Panc1 (cell line): ENCODE measurements at regions not wholly inside any gene's neighbourhood (a gene's known extent, or its start where the extent isn't known, plus 50 kb on each side); places are given as distances from the start of the nearest gene placed in this dataset.

ENCODE experiments used
- ATAC-seq: fragments of 200-7000 bp; cut with Tn5 transposase; 2 replicates; pipeline ENCODE4 v1.9.1; 2020; ENCODE audit warnings: mild to moderate bottlenecking, moderate library complexity
- BruUV-seq: library from RNA; stranded (reverse); fragments of 400-500 nt; replicated peaks from 2 replicates; lab custom pipeline; 2021; lab: Mats Ljungman, UMichigan
- CTCF ChIA-PET: fragments of 300-600 bp; sonication (Branson Sonifier 250); formaldehyde crosslinking; loops from one replicate; lab custom pipeline; 2022; ENCODE audit warnings: antibody characterized with exemption; lab: Charles Lee
- POLR2A ChIA-PET: fragments of 300-600 bp; sonication (Branson Sonifier 250); formaldehyde crosslinking; loops from one replicate; lab custom pipeline; 2022; ENCODE audit warnings: antibody characterized with exemption; lab: Charles Lee
- DNase-seq: peaks from one replicate; pipeline ENCODE4 v3.0.0-alpha.2; 2010; ENCODE audit warnings: low read depth, low spot score
- H3K27ac ChIP-seq: 2 replicates; pipeline ENCODE4 v1.5.1; 2011; ENCODE audit warnings: mild to moderate bottlenecking, low read length, inconsistent platforms
- H3K27me3 ChIP-seq: fragments of 200-500 bp; sonication (Bioruptor generic); 2 replicates; pipeline ENCODE4 v1.6.0; 2014; ENCODE audit warnings: low read length, inconsistent platforms; ENCODE audit not compliant: control insufficient read depth, insufficient read depth
- H3K36me3 ChIP-seq: fragments of 200-500 bp; sonication (Bioruptor generic); 2 replicates; pipeline ENCODE4 v1.5.1; 2014; ENCODE audit warnings: inconsistent platforms, mild to moderate bottlenecking, low read length, moderate library complexity; ENCODE audit not compliant: control insufficient read depth, insufficient read depth
- H3K4me1 ChIP-seq: 2 replicates; pipeline ENCODE4 v1.5.1; 2011; ENCODE audit warnings: inconsistent platforms, mild to moderate bottlenecking, low read length, moderate library complexity; ENCODE audit not compliant: control insufficient read depth, insufficient read depth
- H3K4me3 ChIP-seq, 2 experiments: 2 replicates each; pipeline ENCODE4 v1.5.1; 2011 to 2012; ENCODE audit warnings: low read depth in 2 of 2, low read length in 2 of 2, mild to moderate bottlenecking in 2 of 2, inconsistent platforms in 1 of 2, moderate library complexity in 1 of 2
- H3K9me3 ChIP-seq: fragments of 200-500 bp; sonication (Bioruptor generic); 2 replicates; pipeline ENCODE4 v1.5.1; 2014; ENCODE audit warnings: low read depth, mild to moderate bottlenecking, inconsistent platforms, low read length, moderate library complexity; ENCODE audit not compliant: control insufficient read depth, insufficient read depth
- CTCF ChIP-seq: fragments of 450-650 bp; IDR thresholded peaks from 2 replicates; pipeline ENCODE4 v1.5.1; 2017; ENCODE audit warnings: mild to moderate bottlenecking
- POLR2AphosphoS5 ChIP-seq: IDR thresholded peaks from 2 replicates; pipeline ENCODE4 v1.6.1; 2012; ENCODE audit warnings: mild to moderate bottlenecking, low read depth, low read length, moderate library complexity
- REST ChIP-seq, 2 experiments: IDR thresholded peaks; 2 replicates each; pipeline ENCODE4 v1.6.1; 2011 to 2012; ENCODE audit warnings: low read depth in 2 of 2, control low read depth in 1 of 2, low read length in 1 of 2, mild to moderate bottlenecking in 1 of 2, moderate library complexity in 1 of 2; ENCODE audit not compliant: insufficient read depth in 1 of 2
- SIN3A ChIP-seq: IDR thresholded peaks from 2 replicates; pipeline ENCODE4 v1.6.1; 2012; ENCODE audit warnings: low read depth, mild to moderate bottlenecking, low read length, moderate library complexity, borderline replicate concordance; ENCODE audit not compliant: insufficient read depth
- TCF7L2 ChIP-seq: IDR thresholded peaks from 2 replicates; pipeline ENCODE4 v1.6.1; 2011; ENCODE audit warnings: mild to moderate bottlenecking, low read depth, low read length, inconsistent platforms
- in situ Hi-C: cut with HindIII; loops from 2 replicates; pipeline ENCODE4 v1.10.0; 2016; ENCODE audit warnings: low sequenced_read_pairs, low pct_unique_long_range_greater_than_20kb
- intact Hi-C: fragments of 100-400 bp; cut with micrococcal nuclease; formaldehyde crosslinking; loops from one replicate; pipeline ENCODE4 v1.10.0; 2022; ENCODE audit not compliant: unreplicated experiment

GRCh38 chr16:52383640-52384292 lies 163.2 kb downstream of the TOX3 start:
- H3K27ac ChIP-seq, result no peak overlapping the region
- no peaks in the 10 kb centered on the region for H3K36me3 ChIP-seq
- DNase-seq (no peak), ATAC-seq (no peak)
- TF ChIP-seq SIN3A, result no peak
- no peak for TF ChIP-seq REST (IDR thresholded peaks at IDR 0.05; ENCODE audit: insufficient read depth in 1 of 2, low read depth in 2 of 2, low read length in 1 of 2)
- no peak for TF ChIP-seq CTCF
- TF ChIP-seq TCF7L2, result no peak
- no peak for TF ChIP-seq POLR2AphosphoS5
- in situ Hi-C loops (no loop called here), intact Hi-C loops (no loop called here)
- H3K9me3 ChIP-seq, result no peaks in the 10 kb centered on the region
- ChIA-PET POLR2A (no interaction called here), CTCF (no interaction called here)
- BruUV-seq, result no TSS peak
- H3K4me1 ChIP-seq, result no peaks in the 10 kb centered on the region
- no peak overlapping the region for H3K4me3 ChIP-seq
- H3K27me3 ChIP-seq, result no peaks in the 10 kb centered on the region

- intact Hi-C loops, result no loop called here
- no peaks in the 10 kb centered on the region for H3K36me3 ChIP-seq
- ChIA-PET POLR2A (no interaction called here), CTCF (no interaction called here)
- TF ChIP-seq REST (IDR thresholded peaks at IDR 0.05; ENCODE audit: insufficient read depth in 1 of 2, low read depth in 2 of 2, low read length in 1 of 2), result no peak
- H3K27ac ChIP-seq, result no peak overlapping the region
- no peaks in the 10 kb centered on the region for H3K27me3 ChIP-seq
- no peaks in the 10 kb centered on the region for H3K4me1 ChIP-seq
- BruUV-seq, result no TSS peak
- no peaks in the 10 kb centered on the region for H3K9me3 ChIP-seq
- in situ Hi-C loops, result no loop called here
- DNase-seq (no peak), ATAC-seq (no peak)
- H3K4me3 ChIP-seq, result no peak overlapping the region
These were observed 163.8 kb downstream of the TOX3 start for GRCh38 chr16:52383119-52383518.
